ENCODE measurements at regions not wholly inside any gene's neighbourhood (a gene's known extent, or its start where the extent isn't known, plus 50 kb on each side); places are given as distances from the start of the nearest gene placed in this dataset.

DNA sequence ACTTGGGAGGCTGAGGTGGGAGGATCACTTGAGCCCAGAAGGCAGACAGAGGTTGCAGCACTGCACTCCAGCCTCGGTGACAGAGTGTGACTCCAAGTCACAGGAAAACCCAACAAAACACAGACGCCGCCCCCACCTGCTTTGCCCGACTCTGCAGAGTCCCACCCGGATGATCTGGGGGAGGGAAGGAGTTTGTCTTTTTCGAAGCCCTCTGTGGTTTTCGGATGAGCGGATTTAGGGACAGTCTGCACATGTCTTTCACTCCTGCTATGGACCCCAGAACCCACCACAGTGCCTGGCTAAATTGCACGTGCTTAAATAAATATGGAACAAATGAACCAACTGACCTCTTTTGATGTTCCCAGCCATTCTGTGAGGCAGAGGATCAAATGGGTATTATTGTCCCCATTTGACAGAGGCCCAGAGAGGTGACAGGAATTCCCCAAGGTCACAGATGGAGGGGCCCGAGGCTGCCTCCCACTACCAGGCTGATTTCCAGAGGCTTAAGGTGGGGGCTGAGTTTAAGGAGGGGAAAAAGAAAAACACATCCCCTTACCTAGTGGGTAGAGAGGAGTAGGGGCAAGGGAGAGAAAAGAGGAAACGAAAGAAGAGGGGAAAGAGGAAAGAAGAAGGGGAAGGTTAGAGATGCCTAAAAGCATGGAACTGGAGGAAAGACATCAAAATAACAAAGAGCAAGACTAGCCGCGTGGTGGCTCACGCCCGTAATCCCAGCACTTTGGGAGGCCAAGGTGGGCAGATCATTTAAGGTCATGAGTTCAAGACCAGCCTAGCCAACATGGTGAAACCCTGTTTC lies 59.4 kb upstream of the TFRC start (continued):
- no peak for TF ChIP-seq HDAC2 (IDR thresholded peaks at IDR 0.05)
- no peak for TF ChIP-seq NFXL1 (CRISPR knock-in tag; IDR thresholded peaks at IDR 0.05)
- no peak for TF ChIP-seq FOXK2 (conservative IDR thresholded peaks at IDR 0.05 in 1 of 2, IDR thresholded peaks at IDR 0.05 in 1 of 2; ENCODE audit: low read depth in 2 of 2)
- peak; percentile 39; the same call in 1 of the 2 replicates for TF ChIP-seq PTRF (tag; IDR thresholded peaks at IDR 0.05)
- TF ChIP-seq ZNF197 (CRISPR knock-in tag; IDR thresholded peaks at IDR 0.05; ENCODE audit: low read depth): no peak
- no peak for TF ChIP-seq SIRT6 (IDR thresholded peaks at IDR 0.05; ENCODE audit: low read depth, low read length)
- TF ChIP-seq CEBPG (CRISPR knock-in tag; IDR thresholded peaks at IDR 0.05): no peak
- no peak for TF ChIP-seq CEBPG (tag; conservative IDR thresholded peaks at IDR 0.05 in 1 of 2, IDR thresholded peaks at IDR 0.05 in 1 of 2)
- TF ChIP-seq HNRNPUL1 (IDR thresholded peaks at IDR 0.05; ENCODE audit: low read length): no peak
- peak; percentile 44 for TF ChIP-seq EP400 (IDR thresholded peaks at IDR 0.05)
- TF ChIP-seq ZNF584 (CRISPR knock-in tag; IDR thresholded peaks at IDR 0.05; ENCODE audit: low read depth): peak; percentile 18; the same call in 1 of the 2 replicates
- peak; percentile 14; the same call in 1 of the 2 replicates for TF ChIP-seq MTF1 (CRISPR knock-in tag; IDR thresholded peaks at IDR 0.05; ENCODE audit: borderline replicate concordance)
- TF ChIP-seq TAF9B (IDR thresholded peaks at IDR 0.05; ENCODE audit: partially characterized antibody): no peak
- TF ChIP-seq, protein P1, sequence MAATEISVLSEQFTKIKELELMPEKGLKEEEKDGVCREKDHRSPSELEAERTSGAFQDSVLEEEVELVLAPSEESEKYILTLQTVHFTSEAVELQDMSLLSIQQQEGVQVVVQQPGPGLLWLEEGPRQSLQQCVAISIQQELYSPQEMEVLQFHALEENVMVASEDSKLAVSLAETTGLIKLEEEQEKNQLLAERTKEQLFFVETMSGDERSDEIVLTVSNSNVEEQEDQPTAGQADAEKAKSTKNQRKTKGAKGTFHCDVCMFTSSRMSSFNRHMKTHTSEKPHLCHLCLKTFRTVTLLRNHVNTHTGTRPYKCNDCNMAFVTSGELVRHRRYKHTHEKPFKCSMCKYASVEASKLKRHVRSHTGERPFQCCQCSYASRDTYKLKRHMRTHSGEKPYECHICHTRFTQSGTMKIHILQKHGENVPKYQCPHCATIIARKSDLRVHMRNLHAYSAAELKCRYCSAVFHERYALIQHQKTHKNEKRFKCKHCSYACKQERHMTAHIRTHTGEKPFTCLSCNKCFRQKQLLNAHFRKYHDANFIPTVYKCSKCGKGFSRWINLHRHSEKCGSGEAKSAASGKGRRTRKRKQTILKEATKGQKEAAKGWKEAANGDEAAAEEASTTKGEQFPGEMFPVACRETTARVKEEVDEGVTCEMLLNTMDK (IDR thresholded peaks at IDR 0.05; ENCODE audit: borderline replicate concordance, insufficient read depth, low read depth, low read length, poor library complexity, severe bottlenecking): no peak
- TF ChIP-seq ZNF589 (CRISPR knock-in tag; IDR thresholded peaks at IDR 0.05; ENCODE audit: low read depth): no peak
- TF ChIP-seq EGR1 (conservative IDR thresholded peaks at IDR 0.05): peak; percentile 57
- no peak for TF ChIP-seq NEUROD1 (IDR thresholded peaks at IDR 0.05; ENCODE audit: borderline replicate concordance, low read depth, low read length, partially characterized antibody)
- TF ChIP-seq, protein P2, sequence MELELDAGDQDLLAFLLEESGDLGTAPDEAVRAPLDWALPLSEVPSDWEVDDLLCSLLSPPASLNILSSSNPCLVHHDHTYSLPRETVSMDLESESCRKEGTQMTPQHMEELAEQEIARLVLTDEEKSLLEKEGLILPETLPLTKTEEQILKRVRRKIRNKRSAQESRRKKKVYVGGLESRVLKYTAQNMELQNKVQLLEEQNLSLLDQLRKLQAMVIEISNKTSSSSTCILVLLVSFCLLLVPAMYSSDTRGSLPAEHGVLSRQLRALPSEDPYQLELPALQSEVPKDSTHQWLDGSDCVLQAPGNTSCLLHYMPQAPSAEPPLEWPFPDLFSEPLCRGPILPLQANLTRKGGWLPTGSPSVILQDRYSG (tag; conservative IDR thresholded peaks at IDR 0.05; ENCODE audit: low read depth): peak; percentile 60; the same call in 1 of the 2 replicates
- TF ChIP-seq, protein P3, sequence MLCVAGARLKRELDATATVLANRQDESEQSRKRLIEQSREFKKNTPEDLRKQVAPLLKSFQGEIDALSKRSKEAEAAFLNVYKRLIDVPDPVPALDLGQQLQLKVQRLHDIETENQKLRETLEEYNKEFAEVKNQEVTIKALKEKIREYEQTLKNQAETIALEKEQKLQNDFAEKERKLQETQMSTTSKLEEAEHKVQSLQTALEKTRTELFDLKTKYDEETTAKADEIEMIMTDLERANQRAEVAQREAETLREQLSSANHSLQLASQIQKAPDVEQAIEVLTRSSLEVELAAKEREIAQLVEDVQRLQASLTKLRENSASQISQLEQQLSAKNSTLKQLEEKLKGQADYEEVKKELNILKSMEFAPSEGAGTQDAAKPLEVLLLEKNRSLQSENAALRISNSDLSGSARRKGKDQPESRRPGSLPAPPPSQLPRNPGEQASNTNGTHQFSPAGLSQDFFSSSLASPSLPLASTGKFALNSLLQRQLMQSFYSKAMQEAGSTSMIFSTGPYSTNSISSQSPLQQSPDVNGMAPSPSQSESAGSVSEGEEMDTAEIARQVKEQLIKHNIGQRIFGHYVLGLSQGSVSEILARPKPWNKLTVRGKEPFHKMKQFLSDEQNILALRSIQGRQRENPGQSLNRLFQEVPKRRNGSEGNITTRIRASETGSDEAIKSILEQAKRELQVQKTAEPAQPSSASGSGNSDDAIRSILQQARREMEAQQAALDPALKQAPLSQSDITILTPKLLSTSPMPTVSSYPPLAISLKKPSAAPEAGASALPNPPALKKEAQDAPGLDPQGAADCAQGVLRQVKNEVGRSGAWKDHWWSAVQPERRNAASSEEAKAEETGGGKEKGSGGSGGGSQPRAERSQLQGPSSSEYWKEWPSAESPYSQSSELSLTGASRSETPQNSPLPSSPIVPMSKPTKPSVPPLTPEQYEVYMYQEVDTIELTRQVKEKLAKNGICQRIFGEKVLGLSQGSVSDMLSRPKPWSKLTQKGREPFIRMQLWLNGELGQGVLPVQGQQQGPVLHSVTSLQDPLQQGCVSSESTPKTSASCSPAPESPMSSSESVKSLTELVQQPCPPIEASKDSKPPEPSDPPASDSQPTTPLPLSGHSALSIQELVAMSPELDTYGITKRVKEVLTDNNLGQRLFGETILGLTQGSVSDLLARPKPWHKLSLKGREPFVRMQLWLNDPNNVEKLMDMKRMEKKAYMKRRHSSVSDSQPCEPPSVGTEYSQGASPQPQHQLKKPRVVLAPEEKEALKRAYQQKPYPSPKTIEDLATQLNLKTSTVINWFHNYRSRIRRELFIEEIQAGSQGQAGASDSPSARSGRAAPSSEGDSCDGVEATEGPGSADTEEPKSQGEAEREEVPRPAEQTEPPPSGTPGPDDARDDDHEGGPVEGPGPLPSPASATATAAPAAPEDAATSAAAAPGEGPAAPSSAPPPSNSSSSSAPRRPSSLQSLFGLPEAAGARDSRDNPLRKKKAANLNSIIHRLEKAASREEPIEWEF (CRISPR knock-in tag; IDR thresholded peaks at IDR 0.05): 0 out of 2 replicates have a peak, but pooled peaks have one; percentile 37

Data from K562 (cell line).